Adrenal gland (tissue), 5 donors: ENCODE measurements at regions not wholly inside any gene's neighbourhood (a gene's known extent, or its start where the extent isn't known, plus 50 kb on each side); places are given as distances from the start of the nearest gene placed in this dataset.
"Not testable (repeated sequence)": the region's sequence is repeated elsewhere in the genome, so short reads cannot be mapped to it uniquely, and the experiment has no call there.

Source experiments
- POLR2A ChIP-seq, 2 donors: fragments of 450-650 bp; IDR thresholded peaks; one replicate each; pipeline ENCODE4 v1.6.1; 2017; ENCODE audit warnings: antibody characterized with exemption in 2 of 2, mild to moderate bottlenecking in 2 of 2, moderate library complexity in 1 of 2
- TF ChIP-seq, protein P1 (sequence below), 6 experiments: fragments of 450-650 bp in 4 of 6; fragments of 200-600 bp in 2 of 6; sonication (generic) in 1 of 6; IDR thresholded peaks; 1 replicate in 5 of 6; 2 replicates in 1 of 6; pipeline versions ENCODE4 v1.5.1 to v1.8.0; 2016 to 2021; ENCODE audit warnings: antibody characterized with exemption in 6 of 6, mild to moderate bottlenecking in 2 of 6, moderate library complexity in 1 of 6
- donor health status: DM: no; HTN: no; CAD: no.

DNA sequence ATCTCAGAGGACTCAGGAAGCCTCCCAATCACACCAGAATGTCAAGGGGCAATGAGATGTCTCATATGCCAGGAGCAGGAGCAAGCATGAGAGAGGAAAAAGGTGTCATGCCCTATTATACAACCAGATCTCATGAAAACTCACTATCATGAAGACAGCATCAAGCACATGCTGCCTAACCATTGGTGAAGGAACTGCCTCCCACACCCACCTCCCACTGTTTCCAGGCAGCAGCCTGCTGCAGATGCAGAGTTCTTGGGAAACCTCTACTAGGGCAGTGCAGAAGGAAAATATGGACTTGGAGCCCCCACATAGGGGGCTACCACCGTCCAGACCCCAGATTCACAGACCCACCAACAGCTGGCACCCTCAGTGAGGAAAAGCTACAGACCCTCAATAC, 326.9 kb downstream of the FOXD4L4 start:
- TF ChIP-seq, protein P1, sequence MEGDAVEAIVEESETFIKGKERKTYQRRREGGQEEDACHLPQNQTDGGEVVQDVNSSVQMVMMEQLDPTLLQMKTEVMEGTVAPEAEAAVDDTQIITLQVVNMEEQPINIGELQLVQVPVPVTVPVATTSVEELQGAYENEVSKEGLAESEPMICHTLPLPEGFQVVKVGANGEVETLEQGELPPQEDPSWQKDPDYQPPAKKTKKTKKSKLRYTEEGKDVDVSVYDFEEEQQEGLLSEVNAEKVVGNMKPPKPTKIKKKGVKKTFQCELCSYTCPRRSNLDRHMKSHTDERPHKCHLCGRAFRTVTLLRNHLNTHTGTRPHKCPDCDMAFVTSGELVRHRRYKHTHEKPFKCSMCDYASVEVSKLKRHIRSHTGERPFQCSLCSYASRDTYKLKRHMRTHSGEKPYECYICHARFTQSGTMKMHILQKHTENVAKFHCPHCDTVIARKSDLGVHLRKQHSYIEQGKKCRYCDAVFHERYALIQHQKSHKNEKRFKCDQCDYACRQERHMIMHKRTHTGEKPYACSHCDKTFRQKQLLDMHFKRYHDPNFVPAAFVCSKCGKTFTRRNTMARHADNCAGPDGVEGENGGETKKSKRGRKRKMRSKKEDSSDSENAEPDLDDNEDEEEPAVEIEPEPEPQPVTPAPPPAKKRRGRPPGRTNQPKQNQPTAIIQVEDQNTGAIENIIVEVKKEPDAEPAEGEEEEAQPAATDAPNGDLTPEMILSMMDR (IDR thresholded peaks at IDR 0.05) = not testable (repeated sequence)
- not testable (repeated sequence) for TF ChIP-seq POLR2A (IDR thresholded peaks at IDR 0.05)
